ENCODE measurements at regions not wholly inside any gene's neighbourhood (a gene's known extent, or its start where the extent isn't known, plus 50 kb on each side); places are given as distances from the start of the nearest gene placed in this dataset.

DNA sequence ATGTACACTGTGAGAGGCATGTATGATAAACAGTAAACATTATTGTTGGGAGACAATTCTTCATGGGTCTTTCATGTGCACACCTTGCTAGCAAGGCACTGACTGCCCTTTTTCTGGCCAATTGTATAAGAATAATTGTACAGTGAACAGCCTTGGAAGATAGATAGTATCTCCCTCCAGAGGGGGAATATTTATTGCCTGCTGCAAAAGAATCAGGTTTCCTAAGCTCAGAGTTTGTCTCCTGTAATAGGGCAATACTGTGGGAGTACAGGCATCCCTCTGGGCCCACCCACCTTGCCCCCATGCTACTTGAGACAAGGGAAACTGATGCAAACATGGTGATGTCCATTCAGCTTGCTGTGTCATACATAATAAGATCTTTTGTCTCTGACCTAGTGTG lies 442.2 kb downstream of the HDGFL1 start:
- Mint-ChIP-seq H3K9me3 (no peaks in the 10 kb centered on the region), H3K27me3 (ENCODE audit: insufficient read depth) (no peaks in the 10 kb centered on the region), H3K36me3 (ENCODE audit: low read depth) (no peaks in the 10 kb centered on the region), H3K4me1 (ENCODE audit: low read depth) (no peaks in the 10 kb centered on the region), H3K4me3 (no peak overlapping the region), H3K27ac (no peak overlapping the region)
- DNase-seq (ENCODE audit: low spot score), result no peak
- intact Hi-C loops (cut with micrococcal nuclease), result no loop called here

DNA sequence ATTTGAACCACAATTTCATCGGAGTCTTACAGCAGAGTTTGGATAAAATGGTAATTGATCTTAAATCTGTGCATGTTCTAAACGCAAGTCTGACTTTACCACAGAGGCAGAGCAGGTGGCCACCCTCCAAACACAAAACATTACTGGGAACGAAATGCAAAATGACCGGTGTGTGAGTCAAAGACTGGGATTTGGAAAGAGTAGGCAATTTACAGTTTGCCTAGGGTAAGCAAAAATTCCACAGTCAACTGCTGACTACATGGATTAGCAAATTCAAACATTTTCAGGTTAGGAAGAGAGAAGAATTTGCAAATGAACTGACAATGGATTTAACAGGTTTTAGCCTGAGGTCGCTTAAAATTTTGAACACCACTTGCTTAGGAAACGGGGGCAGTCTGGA lies 444.4 kb downstream of the HDGFL1 start:
- H3K27ac Mint-ChIP-seq, result no peak overlapping the region
- H3K4me3 Mint-ChIP-seq, result no peak overlapping the region
- intact Hi-C loops (cut with micrococcal nuclease), result no loop called here
- H3K36me3 Mint-ChIP-seq (ENCODE audit: low read depth), result no peaks in the 10 kb centered on the region
- H3K9me3 Mint-ChIP-seq, result no peaks in the 10 kb centered on the region
- H3K27me3 Mint-ChIP-seq (ENCODE audit: insufficient read depth), result no peaks in the 10 kb centered on the region
- no peak for DNase-seq (ENCODE audit: low spot score)
- H3K4me1 Mint-ChIP-seq (ENCODE audit: low read depth), result no peaks in the 10 kb centered on the region

DNA sequence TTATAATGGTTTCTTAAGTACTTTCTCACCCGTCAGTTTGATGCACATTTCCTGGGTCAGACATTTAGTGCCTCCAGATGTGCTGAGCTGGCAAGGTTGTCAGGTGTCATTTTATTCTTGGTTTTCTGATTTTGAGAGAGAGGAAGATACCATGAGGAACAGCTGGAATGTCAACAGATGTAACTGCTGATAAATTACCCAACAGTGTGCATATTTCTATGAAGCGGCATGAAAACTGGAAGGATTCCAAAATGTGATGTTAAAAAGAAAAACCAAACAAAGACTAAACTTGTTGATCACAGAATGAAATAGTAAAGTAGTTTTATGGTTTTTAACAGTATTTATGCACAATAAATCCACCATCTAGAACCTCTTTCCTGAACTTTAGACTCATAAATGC lies 447.3 kb downstream of the HDGFL1 start:
- H3K36me3 Mint-ChIP-seq (ENCODE audit: low read depth), result no peaks in the 10 kb centered on the region
- intact Hi-C loops (cut with micrococcal nuclease), result no loop called here
- no peaks in the 10 kb centered on the region for H3K9me3 Mint-ChIP-seq
- no peak for DNase-seq (ENCODE audit: low spot score)
- no peak overlapping the region for H3K4me3 Mint-ChIP-seq
- H3K4me1 Mint-ChIP-seq (ENCODE audit: low read depth), result no peaks in the 10 kb centered on the region
- H3K27ac Mint-ChIP-seq, result no peak overlapping the region
- no peaks in the 10 kb centered on the region for H3K27me3 Mint-ChIP-seq (ENCODE audit: insufficient read depth)

DNA sequence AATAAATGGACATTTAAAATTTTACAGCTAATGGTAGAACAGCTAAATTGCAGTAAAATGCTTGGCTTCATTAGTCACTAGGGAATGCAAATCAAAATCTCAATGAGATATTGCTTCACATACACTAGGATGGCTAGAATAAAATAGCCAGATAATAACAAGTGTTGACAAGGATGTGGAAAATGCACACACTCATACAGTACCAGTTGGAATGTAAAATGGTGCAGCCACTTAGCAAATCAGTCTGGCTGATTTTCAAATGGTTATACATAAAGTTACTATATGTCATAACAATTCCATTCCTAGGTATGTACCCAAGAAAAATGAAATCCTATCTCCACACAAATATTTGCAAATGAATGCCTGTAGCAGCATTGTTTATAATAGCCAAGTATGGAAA lies 452.1 kb downstream of the HDGFL1 start:
- H3K4me3 Mint-ChIP-seq, result no peak overlapping the region
- H3K9me3 Mint-ChIP-seq, result no peaks in the 10 kb centered on the region
- intact Hi-C loops (cut with micrococcal nuclease), result no loop called here
- H3K36me3 Mint-ChIP-seq (ENCODE audit: low read depth), result no peaks in the 10 kb centered on the region
- H3K27me3 Mint-ChIP-seq (ENCODE audit: insufficient read depth), result no peaks in the 10 kb centered on the region
- H3K4me1 Mint-ChIP-seq (ENCODE audit: low read depth), result no peaks in the 10 kb centered on the region
- no peak for DNase-seq (ENCODE audit: low spot score)
- H3K27ac Mint-ChIP-seq, result no peak overlapping the region

DNA sequence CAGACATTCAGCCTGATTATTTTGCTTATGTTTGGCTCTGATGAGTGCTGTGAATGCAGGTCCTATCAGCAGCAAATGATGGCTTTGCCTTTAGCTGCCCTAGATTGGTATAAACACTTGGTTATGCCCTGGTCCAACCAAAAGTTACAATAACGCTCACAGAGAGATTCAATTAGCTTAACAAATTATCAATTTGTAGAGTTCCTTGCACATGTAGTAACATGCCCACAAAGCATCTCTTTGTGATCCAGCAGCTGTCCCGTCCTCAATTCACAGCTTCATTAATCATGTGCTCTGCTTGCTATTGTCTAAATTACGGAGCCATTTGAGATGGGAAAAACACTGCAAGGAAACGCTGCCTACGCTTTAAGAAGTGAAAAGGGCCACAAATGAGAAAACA lies 457.9 kb downstream of the HDGFL1 start:
- no peaks in the 10 kb centered on the region for H3K9me3 Mint-ChIP-seq
- no peak overlapping the region for H3K4me3 Mint-ChIP-seq
- H3K27ac Mint-ChIP-seq, result no peak overlapping the region
- intact Hi-C loops (cut with micrococcal nuclease), result no loop called here
- no peaks in the 10 kb centered on the region for H3K4me1 Mint-ChIP-seq (ENCODE audit: low read depth)
- H3K27me3 Mint-ChIP-seq (ENCODE audit: insufficient read depth), result no peaks in the 10 kb centered on the region
- DNase-seq (ENCODE audit: low spot score), result no peak
- no peaks in the 10 kb centered on the region for H3K36me3 Mint-ChIP-seq (ENCODE audit: low read depth)

DNA sequence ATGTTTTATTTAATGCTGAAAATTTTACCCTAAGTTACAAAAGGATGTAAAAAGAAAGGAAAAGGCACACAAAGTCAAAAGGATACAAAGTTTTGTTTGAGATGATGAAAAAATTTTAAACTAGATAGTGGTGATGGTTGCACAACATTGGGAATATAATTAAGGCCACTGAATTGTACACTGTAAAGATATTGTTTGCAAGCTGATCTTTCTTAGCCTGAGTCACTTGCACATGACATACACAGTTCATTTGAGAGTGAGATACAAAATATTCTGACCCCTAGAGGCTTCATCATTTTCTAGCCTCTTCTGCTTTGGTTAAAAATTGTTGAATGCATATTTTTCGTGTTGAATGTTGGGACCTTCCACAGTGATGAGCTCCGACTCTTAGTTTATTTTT lies 462.6 kb downstream of the HDGFL1 start:
- intact Hi-C loops (cut with micrococcal nuclease), result no loop called here
- no peak overlapping the region for H3K4me3 Mint-ChIP-seq
- DNase-seq (ENCODE audit: low spot score), result no peak
- no peaks in the 10 kb centered on the region for H3K4me1 Mint-ChIP-seq (ENCODE audit: low read depth)
- H3K27ac Mint-ChIP-seq, result no peak overlapping the region
- no peaks in the 10 kb centered on the region for H3K9me3 Mint-ChIP-seq
- no peaks in the 10 kb centered on the region for H3K36me3 Mint-ChIP-seq (ENCODE audit: low read depth)
- H3K27me3 Mint-ChIP-seq (ENCODE audit: insufficient read depth), result no peaks in the 10 kb centered on the region

DNA sequence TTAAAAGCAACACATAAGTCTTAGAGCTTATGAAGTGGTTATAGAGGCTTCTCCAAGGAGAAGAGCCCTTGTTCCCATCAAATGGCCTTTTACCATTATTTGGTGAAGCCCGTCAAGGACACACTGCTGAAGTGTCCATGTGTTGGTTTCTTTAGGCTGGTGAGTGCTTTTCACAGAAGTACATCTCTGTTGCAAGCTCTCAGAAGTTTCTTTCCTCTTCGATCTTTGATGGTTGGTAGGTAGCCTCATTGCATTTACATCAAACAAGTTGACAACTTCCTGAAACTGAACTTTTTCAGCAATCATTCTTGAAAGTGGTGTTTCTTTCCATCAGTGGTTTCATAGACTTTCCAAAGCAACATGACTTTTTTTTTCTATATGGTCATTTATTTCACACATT lies 465.6 kb downstream of the HDGFL1 start:
- H3K27me3 Mint-ChIP-seq (ENCODE audit: insufficient read depth), result no peaks in the 10 kb centered on the region
- DNase-seq (ENCODE audit: low spot score), result no peak
- H3K4me3 Mint-ChIP-seq, result no peak overlapping the region
- intact Hi-C loops (cut with micrococcal nuclease), result no loop called here
- no peaks in the 10 kb centered on the region for H3K9me3 Mint-ChIP-seq
- H3K27ac Mint-ChIP-seq, result no peak overlapping the region
- no peaks in the 10 kb centered on the region for H3K4me1 Mint-ChIP-seq (ENCODE audit: low read depth)
- H3K36me3 Mint-ChIP-seq (ENCODE audit: low read depth), result no peaks in the 10 kb centered on the region

DNA sequence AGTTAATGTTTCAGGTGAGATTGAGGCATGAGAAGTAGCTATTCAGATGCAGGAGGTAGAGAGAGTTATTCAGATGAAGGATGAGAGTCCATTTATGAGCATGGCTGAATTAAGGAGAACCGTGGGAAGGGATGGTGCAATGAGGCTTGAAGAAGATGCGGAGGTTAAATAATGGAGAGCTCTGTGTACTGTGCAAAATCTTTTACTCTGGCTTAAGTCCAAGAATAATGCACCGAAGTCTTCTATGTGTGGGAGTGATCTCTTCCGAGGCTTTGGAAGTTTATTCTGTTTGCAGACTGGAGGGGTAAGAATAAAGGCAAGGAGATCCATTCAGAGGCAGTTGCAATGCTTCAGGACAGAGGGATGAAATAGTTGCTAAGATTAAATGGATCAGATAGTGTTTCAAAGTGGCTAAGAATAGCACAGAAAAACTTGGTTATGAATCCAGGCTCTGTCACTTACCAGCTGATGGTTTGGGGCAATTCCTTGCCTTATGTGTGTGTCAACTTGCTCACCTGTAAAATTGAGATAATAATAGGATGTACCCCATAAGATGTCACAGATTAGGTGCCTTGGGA lies 467.1 kb downstream of the HDGFL1 start:
- Mint-ChIP-seq H3K4me3 (no peak overlapping the region), H3K27me3 (ENCODE audit: insufficient read depth) (no peaks in the 10 kb centered on the region), H3K9me3 (no peaks in the 10 kb centered on the region), H3K4me1 (ENCODE audit: low read depth) (no peaks in the 10 kb centered on the region), H3K36me3 (ENCODE audit: low read depth) (no peaks in the 10 kb centered on the region), H3K27ac (no peak overlapping the region)
- DNase-seq (ENCODE audit: low spot score), result no peak
- intact Hi-C loops (cut with micrococcal nuclease), result no loop called here

DNA sequence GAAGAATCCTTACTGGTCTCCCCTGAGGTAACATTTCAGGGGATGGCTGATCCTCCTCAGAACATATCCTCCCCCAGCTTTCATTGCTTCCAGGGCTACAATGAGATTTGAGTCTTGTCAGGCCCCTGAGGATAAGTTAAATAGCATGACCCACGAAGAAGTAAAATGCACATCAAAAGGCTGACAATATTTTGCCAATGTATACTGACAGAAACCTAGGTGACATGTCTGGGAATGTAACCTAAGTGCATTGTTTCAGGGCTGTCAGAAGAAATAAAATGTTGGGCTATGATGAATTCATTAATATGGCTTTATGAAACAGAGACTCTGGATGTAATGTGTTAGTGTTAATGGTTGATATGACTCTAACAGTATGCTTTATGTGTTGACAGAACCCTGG lies 471.5 kb downstream of the HDGFL1 start:
- H3K27me3 Mint-ChIP-seq (ENCODE audit: insufficient read depth), result no peaks in the 10 kb centered on the region
- H3K36me3 Mint-ChIP-seq (ENCODE audit: low read depth), result no peaks in the 10 kb centered on the region
- H3K27ac Mint-ChIP-seq, result no peak overlapping the region
- H3K4me3 Mint-ChIP-seq, result no peak overlapping the region
- no peaks in the 10 kb centered on the region for H3K9me3 Mint-ChIP-seq
- no peaks in the 10 kb centered on the region for H3K4me1 Mint-ChIP-seq (ENCODE audit: low read depth)
- intact Hi-C loops (cut with micrococcal nuclease), result no loop called here
- DNase-seq (ENCODE audit: low spot score), result no peak

DNA sequence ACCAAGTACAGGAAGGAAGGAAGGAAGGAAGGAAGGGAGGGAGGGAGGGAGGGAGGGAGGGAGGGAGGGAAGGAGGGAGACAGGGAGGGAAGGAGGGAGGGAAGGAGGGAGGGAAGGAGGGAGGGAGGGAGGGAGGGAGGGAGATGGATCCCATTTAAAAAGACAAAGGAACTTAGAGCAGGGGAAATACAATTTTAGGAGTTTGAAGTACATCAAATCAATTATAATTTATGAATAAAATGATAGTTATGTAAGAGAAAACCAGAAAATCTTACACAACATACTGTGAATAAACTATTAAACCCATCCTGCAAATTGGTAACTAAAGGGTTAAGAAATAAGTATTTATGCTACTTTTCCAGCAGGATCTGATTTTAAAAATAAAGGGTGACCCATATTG lies 475.9 kb downstream of the HDGFL1 start:
- intact Hi-C loops (cut with micrococcal nuclease), result no loop called here
- Mint-ChIP-seq H3K4me3 (no peak overlapping the region), H3K9me3 (peaks cover 3% of the 10 kb centered on the region), H3K4me1 (ENCODE audit: low read depth) (no peaks in the 10 kb centered on the region), H3K27me3 (ENCODE audit: insufficient read depth) (no peaks in the 10 kb centered on the region), H3K27ac (no peak overlapping the region), H3K36me3 (ENCODE audit: low read depth) (no peaks in the 10 kb centered on the region)
- no peak for DNase-seq (ENCODE audit: low spot score)

DNA sequence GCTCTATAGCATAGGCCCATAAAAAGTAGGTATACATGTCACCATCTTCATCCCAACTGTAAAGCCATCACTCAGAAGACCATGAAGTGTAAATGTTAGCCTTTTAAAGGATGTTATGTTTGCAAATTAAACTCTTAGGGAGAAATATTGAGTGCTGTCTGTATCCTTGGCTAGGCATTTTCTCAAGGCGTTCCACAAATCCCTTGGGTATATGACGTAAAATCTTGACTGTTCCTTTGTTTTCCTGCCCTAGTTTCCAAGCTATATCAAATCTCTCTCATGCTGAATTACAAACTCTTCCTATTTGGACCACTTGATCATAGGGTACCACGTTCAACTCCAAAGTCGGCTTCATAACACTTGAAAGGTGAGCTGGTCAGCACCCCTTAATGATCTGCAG lies 486.2 kb downstream of the HDGFL1 start:
- Mint-ChIP-seq H3K27me3 (ENCODE audit: insufficient read depth) (no peaks in the 10 kb centered on the region), H3K9me3 (peaks cover 10% of the 10 kb centered on the region), H3K36me3 (ENCODE audit: low read depth) (no peaks in the 10 kb centered on the region), H3K27ac (no peak overlapping the region), H3K4me3 (no peak overlapping the region), H3K4me1 (ENCODE audit: low read depth) (no peaks in the 10 kb centered on the region)
- intact Hi-C loops (cut with micrococcal nuclease), result no loop called here
- DNase-seq (ENCODE audit: low spot score), result no peak

DNA sequence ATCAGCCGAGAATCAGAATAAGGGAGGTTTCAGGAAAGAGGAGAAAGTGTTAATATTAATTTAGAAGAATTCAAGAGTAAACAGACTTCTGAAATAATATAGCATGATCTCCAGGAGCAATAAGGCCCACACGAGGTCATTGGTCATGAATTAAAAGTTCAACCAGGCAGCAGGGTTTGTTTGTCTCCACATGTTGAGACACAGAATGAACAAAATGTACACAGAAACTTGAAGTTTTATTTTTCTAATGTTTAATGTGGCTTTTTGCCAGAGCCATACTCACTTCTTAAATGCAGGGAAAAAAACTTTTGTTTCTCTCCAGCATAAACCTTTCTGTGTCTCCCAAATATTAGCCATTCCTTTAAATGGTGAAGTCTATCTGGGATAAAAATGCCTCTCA lies 504.5 kb downstream of the HDGFL1 start:
- H3K27me3 Mint-ChIP-seq (ENCODE audit: insufficient read depth), result no peaks in the 10 kb centered on the region

DNA sequence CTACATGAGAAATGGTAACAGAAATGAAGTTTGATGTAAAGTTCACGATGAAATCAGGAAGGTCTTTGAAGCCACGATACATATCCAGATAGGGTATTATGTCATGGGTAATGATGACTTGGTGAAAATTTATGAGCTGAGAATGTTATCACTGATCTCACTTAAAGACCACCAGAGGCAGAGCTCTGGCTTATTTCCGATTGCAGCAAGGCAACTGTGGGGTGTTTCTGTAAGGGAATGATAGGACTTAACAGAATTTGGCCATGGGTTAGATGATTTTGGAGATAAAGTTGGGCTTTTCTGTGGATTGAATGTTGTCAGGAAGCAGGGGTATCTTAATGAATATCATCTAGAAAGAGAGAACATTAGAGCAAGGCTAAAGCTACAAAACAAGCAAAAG lies 508.4 kb downstream of the HDGFL1 start:
- Mint-ChIP-seq H3K4me1 (ENCODE audit: low read depth) (no peaks in the 10 kb centered on the region), H3K27me3 (ENCODE audit: insufficient read depth) (no peaks in the 10 kb centered on the region)

More for the DNA sequence above, 504.5 kb downstream of the HDGFL1 start:
- H3K4me1 Mint-ChIP-seq (ENCODE audit: low read depth), result no peaks in the 10 kb centered on the region
- no peaks in the 10 kb centered on the region for H3K36me3 Mint-ChIP-seq (ENCODE audit: low read depth)
- intact Hi-C loops (cut with micrococcal nuclease), result no loop called here
- peaks cover 6% of the 10 kb centered on the region for H3K9me3 Mint-ChIP-seq
- DNase-seq (ENCODE audit: low spot score), result no peak
- H3K27ac Mint-ChIP-seq, result no peak overlapping the region
- no peak overlapping the region for H3K4me3 Mint-ChIP-seq

DNA sequence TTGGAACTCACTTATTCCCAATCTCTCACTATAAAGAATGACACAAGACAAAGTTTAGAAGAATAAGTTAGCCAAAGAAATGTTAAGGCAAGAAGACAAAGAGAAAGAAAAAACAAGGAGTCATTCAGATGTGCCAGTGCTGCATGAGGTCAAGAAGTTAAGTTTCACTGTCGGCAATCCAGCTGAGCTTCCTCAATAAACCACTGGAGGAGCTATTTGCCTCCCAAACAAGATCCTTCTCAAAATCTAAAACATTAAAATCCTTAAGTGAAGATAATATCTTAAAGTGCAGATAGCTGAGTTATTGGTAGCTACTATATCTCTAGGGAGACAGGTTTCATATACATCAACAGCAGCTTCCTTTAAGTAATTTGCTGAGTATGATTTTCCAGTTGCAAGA lies 512.3 kb downstream of the HDGFL1 start:
- no peak for DNase-seq (ENCODE audit: low spot score)
- H3K9me3 Mint-ChIP-seq, result no peaks in the 10 kb centered on the region
- intact Hi-C loops (cut with micrococcal nuclease), result no loop called here
- H3K4me1 Mint-ChIP-seq (ENCODE audit: low read depth), result no peaks in the 10 kb centered on the region
- no peak overlapping the region for H3K27ac Mint-ChIP-seq
- H3K36me3 Mint-ChIP-seq (ENCODE audit: low read depth), result no peaks in the 10 kb centered on the region
- no peak overlapping the region for H3K4me3 Mint-ChIP-seq
- H3K27me3 Mint-ChIP-seq (ENCODE audit: insufficient read depth), result no peaks in the 10 kb centered on the region

More for the DNA sequence above, 508.4 kb downstream of the HDGFL1 start:
- intact Hi-C loops (cut with micrococcal nuclease), result no loop called here
- Mint-ChIP-seq H3K27ac (no peak overlapping the region), H3K9me3 (no peaks in the 10 kb centered on the region), H3K36me3 (ENCODE audit: low read depth) (no peaks in the 10 kb centered on the region), H3K4me3 (no peak overlapping the region)
- no peak for DNase-seq (ENCODE audit: low spot score)

Data from activated T-helper 1 cell treated with anti-CD3 and anti-CD28 coated beads, Interleukin-12 subunit alpha, Interleukin-12 subunit beta, Interleukin-2, Interleukin-4 antibody, amounts not matched to agents 30 ng/mL and 10 ng/mL and 1 ng/mL, durations not matched to agents 14 hours and 24 hours and 36 hours (primary cell).